WTC11 (cell line): ENCODE measurements at regions not wholly inside any gene's neighbourhood (a gene's known extent, or its start where the extent isn't known, plus 50 kb on each side); places are given as distances from the start of the nearest gene placed in this dataset.

Experiments used
- CBFB ChIP-seq: sonication (generic); formaldehyde crosslinking; IDR thresholded peaks from 2 replicates; pipeline ENCODE4 v1.8.1; 2022; ENCODE audit warnings: mild to moderate bottlenecking, low read depth, missing genetic modification reagents
- CTCF ChIP-seq: fragments of 200-600 bp; IDR thresholded peaks from 2 replicates; pipeline ENCODE4 v1.8.0; 2022; ENCODE audit warnings: antibody characterized with exemption
- FOXP4 ChIP-seq: sonication (generic); formaldehyde crosslinking; IDR thresholded peaks from 2 replicates; pipeline ENCODE4 v1.8.0; 2022; ENCODE audit warnings: mild to moderate bottlenecking, missing genetic modification reagents
- GTF2I ChIP-seq: fragments of 250-450 bp; sonication (Bioruptor Pico); conservative IDR thresholded peaks from 2 replicates; pipeline ENCODE4 v1.4.0; 2021; ENCODE audit warnings: mild to moderate bottlenecking
- IRF2 ChIP-seq: sonication (generic); formaldehyde crosslinking; IDR thresholded peaks from 2 replicates; pipeline ENCODE4 v1.8.0; 2022; ENCODE audit warnings: low read depth, missing genetic modification reagents, borderline replicate concordance
- NR1H2 ChIP-seq: sonication (generic); formaldehyde crosslinking; IDR thresholded peaks from 2 replicates; pipeline ENCODE4 v1.9.0; 2021; ENCODE audit warnings: mild to moderate bottlenecking, moderate library complexity, missing genetic modification reagents
- NR2C2 ChIP-seq: sonication (generic); formaldehyde crosslinking; IDR thresholded peaks from 2 replicates; pipeline ENCODE4 v1.8.0; 2022; ENCODE audit warnings: mild to moderate bottlenecking, missing genetic modification reagents
- SP1 ChIP-seq: sonication (generic); formaldehyde crosslinking; conservative IDR thresholded peaks from 2 replicates; pipeline ENCODE4 v1.8.1; 2022; ENCODE audit warnings: missing genetic modification reagents
- ZNF416 ChIP-seq: fragments of 250-450 bp; sonication (Bioruptor Pico); IDR thresholded peaks from 2 replicates; pipeline ENCODE4 v1.9.0; 2021; ENCODE audit warnings: mild to moderate bottlenecking, inconsistent platforms
- TF ChIP-seq, protein P1 (sequence below): sonication (generic); formaldehyde crosslinking; IDR thresholded peaks from 2 replicates; pipeline ENCODE4 v1.8.1; 2022; ENCODE audit warnings: low read depth, mild to moderate bottlenecking, moderate library complexity, missing genetic modification reagents, borderline replicate concordance
- TF ChIP-seq, protein P2 (sequence below): sonication (generic); formaldehyde crosslinking; IDR thresholded peaks from 2 replicates; pipeline ENCODE4 v1.8.1; 2022; ENCODE audit warnings: mild to moderate bottlenecking, missing genetic modification reagents, moderate library complexity, borderline replicate concordance
- TF ChIP-seq, protein P3 (sequence below): sonication (generic); formaldehyde crosslinking; IDR thresholded peaks from 2 replicates; pipeline ENCODE4 v1.8.1; 2023; ENCODE audit warnings: mild to moderate bottlenecking, moderate library complexity, missing genetic modification reagents

DNA sequence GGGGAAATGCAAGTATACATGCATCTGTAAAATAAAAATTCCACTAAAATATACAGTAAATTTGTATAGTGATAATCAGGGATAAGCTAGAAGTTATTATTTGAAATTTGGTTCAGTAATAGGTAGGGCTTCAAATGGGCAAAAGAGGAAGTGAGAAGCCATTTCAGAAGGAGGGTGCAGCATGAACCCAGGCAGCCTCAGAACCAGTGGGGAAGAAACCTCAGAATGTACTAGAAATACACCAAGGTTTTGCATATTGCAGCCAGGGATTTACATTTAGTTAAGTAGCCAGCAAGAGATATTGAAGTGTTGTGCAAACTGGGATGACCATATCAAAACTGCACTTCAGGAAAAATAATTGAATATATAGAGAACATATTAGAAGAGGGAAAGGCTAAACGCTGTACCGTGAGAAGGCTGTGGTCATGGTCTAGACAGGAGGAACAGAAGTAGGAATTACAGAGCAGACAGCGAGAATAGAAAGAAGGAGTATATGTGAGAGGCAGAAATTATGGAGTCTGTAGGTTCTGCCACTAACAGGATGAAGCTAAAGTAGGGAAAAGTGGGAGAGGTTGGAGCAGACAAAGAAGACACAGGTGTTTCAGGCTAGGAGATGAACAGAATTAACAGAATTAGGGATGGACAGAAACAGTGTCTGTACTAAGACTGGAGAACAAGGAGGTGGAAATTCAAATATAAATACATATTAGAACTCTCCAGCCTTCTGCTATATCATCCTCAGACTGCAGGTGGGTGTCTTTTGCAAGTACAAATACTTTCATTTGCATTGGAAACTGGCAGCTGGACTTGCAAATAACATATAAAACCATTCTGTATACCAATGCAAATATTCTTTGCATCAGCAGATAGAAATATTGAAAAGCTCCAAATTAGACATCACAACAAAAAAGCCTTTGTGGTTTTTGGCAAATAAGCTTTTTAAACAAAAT lies 335.6 kb downstream of the ZNF608 start:
- TF ChIP-seq, protein P1, sequence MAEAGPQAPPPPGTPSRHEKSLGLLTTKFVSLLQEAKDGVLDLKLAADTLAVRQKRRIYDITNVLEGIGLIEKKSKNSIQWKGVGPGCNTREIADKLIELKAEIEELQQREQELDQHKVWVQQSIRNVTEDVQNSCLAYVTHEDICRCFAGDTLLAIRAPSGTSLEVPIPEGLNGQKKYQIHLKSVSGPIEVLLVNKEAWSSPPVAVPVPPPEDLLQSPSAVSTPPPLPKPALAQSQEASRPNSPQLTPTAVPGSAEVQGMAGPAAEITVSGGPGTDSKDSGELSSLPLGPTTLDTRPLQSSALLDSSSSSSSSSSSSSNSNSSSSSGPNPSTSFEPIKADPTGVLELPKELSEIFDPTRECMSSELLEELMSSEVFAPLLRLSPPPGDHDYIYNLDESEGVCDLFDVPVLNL (CRISPR knock-in tag) = no peak
- TF ChIP-seq NR2C2 (CRISPR knock-in tag) = no peak
- TF ChIP-seq IRF2 (CRISPR knock-in tag) = no peak
- TF ChIP-seq CTCF = no peak
- TF ChIP-seq CBFB (CRISPR knock-in tag) = no peak
- TF ChIP-seq NR1H2 (CRISPR knock-in tag) = no peak
- TF ChIP-seq, protein P2, sequence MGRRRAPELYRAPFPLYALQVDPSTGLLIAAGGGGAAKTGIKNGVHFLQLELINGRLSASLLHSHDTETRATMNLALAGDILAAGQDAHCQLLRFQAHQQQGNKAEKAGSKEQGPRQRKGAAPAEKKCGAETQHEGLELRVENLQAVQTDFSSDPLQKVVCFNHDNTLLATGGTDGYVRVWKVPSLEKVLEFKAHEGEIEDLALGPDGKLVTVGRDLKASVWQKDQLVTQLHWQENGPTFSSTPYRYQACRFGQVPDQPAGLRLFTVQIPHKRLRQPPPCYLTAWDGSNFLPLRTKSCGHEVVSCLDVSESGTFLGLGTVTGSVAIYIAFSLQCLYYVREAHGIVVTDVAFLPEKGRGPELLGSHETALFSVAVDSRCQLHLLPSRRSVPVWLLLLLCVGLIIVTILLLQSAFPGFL (CRISPR knock-in tag) = no peak
- no peak for TF ChIP-seq GTF2I
- no peak for TF ChIP-seq SP1
- TF ChIP-seq, protein P3, sequence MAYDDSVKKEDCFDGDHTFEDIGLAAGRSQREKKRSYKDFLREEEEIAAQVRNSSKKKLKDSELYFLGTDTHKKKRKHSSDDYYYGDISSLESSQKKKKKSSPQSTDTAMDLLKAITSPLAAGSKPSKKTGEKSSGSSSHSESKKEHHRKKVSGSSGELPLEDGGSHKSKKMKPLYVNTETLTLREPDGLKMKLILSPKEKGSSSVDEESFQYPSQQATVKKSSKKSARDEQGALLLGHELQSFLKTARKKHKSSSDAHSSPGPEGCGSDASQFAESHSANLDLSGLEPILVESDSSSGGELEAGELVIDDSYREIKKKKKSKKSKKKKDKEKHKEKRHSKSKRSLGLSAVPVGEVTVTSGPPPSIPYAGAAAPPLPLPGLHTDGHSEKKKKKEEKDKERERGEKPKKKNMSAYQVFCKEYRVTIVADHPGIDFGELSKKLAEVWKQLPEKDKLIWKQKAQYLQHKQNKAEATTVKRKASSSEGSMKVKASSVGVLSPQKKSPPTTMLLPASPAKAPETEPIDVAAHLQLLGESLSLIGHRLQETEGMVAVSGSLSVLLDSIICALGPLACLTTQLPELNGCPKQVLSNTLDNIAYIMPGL (CRISPR knock-in tag) = no peak
- TF ChIP-seq ZNF416 (CRISPR knock-in tag) = no peak
- no peak for TF ChIP-seq FOXP4 (CRISPR knock-in tag)
